Spleen (tissue), 11 donors: ENCODE measurements at regions not wholly inside any gene's neighbourhood (a gene's known extent, or its start where the extent isn't known, plus 50 kb on each side); places are given as distances from the start of the nearest gene placed in this dataset.

Source experiments
- DNase-seq: peaks from one replicate; pipeline ENCODE4 v3.0.0-alpha.2; 2020
- H3K27ac ChIP-seq, 8 donors: fragments of 200-600 bp; sonication (generic) in 7 of 8; 1 replicate in 4 of 8; 2 replicates in 4 of 8; pipeline versions ENCODE4 v1.5.0 to v1.8.0; 2016 to 2021; ENCODE audit warnings: inconsistent platforms in 4 of 8, mild to moderate bottlenecking in 4 of 8, moderate library complexity in 1 of 8
- H3K27me3 ChIP-seq, 7 donors: fragments of 200-600 bp; sonication (generic) in 6 of 7; replicated peaks in 1 of 7; 1 replicate in 4 of 7; 2 replicates in 3 of 7; pipeline versions ENCODE4 v1.5.0 to v1.8.0; 2016 to 2021; ENCODE audit warnings: inconsistent platforms in 3 of 7, mild to moderate bottlenecking in 1 of 7
- H3K36me3 ChIP-seq, 6 donors: fragments of 200-600 bp; sonication (generic) in 5 of 6; 1 replicate in 4 of 6; 2 replicates in 2 of 6; pipeline versions ENCODE4 v1.5.0 to v1.8.0; 2016 to 2021; ENCODE audit warnings: inconsistent platforms in 2 of 6
- H3K4me1 ChIP-seq, 6 donors: fragments of 200-600 bp; sonication (generic) in 5 of 6; 1 replicate in 3 of 6; 2 replicates in 3 of 6; pipeline versions ENCODE4 v1.5.0 to v1.8.0; 2016 to 2021; ENCODE audit warnings: inconsistent platforms in 3 of 6
- H3K4me3 ChIP-seq, 8 donors: fragments of 200-600 bp; sonication (generic) in 7 of 8; 1 replicate in 4 of 8; 2 replicates in 4 of 8; pipeline versions ENCODE4 v1.5.0 to v1.8.0; 2016 to 2021; ENCODE audit warnings: inconsistent platforms in 4 of 8, mild to moderate bottlenecking in 4 of 8, moderate library complexity in 2 of 8
- H3K9me3 ChIP-seq, 8 donors: fragments of 200-600 bp; sonication (generic) in 7 of 8; 1 replicate in 4 of 8; 2 replicates in 4 of 8; pipeline versions ENCODE4 v1.5.0 to v1.8.0; 2016 to 2021; ENCODE audit warnings: inconsistent platforms in 4 of 8
- CTCF ChIP-seq, 11 experiments: fragments of 200-600 bp in 7 of 11; fragments of 450-650 bp in 4 of 11; sonication (generic) in 4 of 11; IDR thresholded peaks in 8 of 11; conservative IDR thresholded peaks in 3 of 11; 1 replicate in 7 of 11; 2 replicates in 4 of 11; pipeline versions ENCODE4 v1.4.0 to v1.8.0; 2016 to 2021; ENCODE audit warnings: antibody characterized with exemption in 11 of 11, inconsistent platforms in 4 of 11, mild to moderate bottlenecking in 1 of 11
- POLR2A ChIP-seq, 3 donors: fragments of 450-650 bp; IDR thresholded peaks; one replicate each; pipeline ENCODE4 v1.5.1; 2017; ENCODE audit warnings: antibody characterized with exemption in 3 of 3, mild to moderate bottlenecking in 1 of 3
- POLR2AphosphoS5 ChIP-seq, 3 donors: sonication (generic); formaldehyde crosslinking; IDR thresholded peaks; one replicate each; pipeline ENCODE4 v1.5.1; 2017; ENCODE audit warnings: antibody characterized with exemption in 3 of 3
- WGBS, 5 donors: extraction: QIAGEN DNeasy Blood & Tissue Kit in 3 of 5; methylation state at CpG; one replicate each; pipeline versions ENCODE4 v1.1.5 to v1.1.7; 2013 to 2018; 5-methylcytosine and 5-hydroxymethylcytosine counted together
- intact Hi-C: fragments of 100-400 bp; cut with DNase I; formaldehyde crosslinking; loops from one replicate; pipeline ENCODE4 v1.15.0; 2023; ENCODE audit warnings: low total_unique reads
- donor health status: healthy with polysubstance abuse.
- donor health status: DM: no; HTN: no; CAD: no; lungs with moderate emphysema.
- donor health status: DM: no; HTN: no; CAD: no.
- donor health status: Bipolar disorder and iron deficiency.
- donor health status: healthy.
- donor health status: DM: no; HTN: no; CAD: no.
- donor health status: DM: yes; HTN: yes; CAD: no.

GRCh38 chr18:71902482-71902881, 641.7 kb downstream of the CBLN2 start:
- intact Hi-C loops: no loop called here
- H3K27ac ChIP-seq: no peak overlapping the region
- H3K4me3 ChIP-seq: no peak overlapping the region
- TF ChIP-seq CTCF (IDR thresholded peaks at IDR 0.05 in 8 of 11, conservative IDR thresholded peaks at IDR 0.05 in 3 of 11): no peak
- no peak for TF ChIP-seq POLR2A (IDR thresholded peaks at IDR 0.05)
- TF ChIP-seq POLR2AphosphoS5 (IDR thresholded peaks at IDR 0.05): no peak
- H3K36me3 ChIP-seq: no peaks in the 10 kb centered on the region
- H3K9me3 ChIP-seq: peaks cover 0 to 21% (median 0%) of the 10 kb centered on the region in 8 donors
- H3K27me3 ChIP-seq: no peaks in the 10 kb centered on the region
- DNase-seq: no peak
- WGBS, 5 donors: 60 to 79% (median 65%) methylated on average over 1 of the region's 1 CpG
- H3K4me1 ChIP-seq: no peaks in the 10 kb centered on the region

GRCh38 chr18:71899707-71900472, 644.3 kb downstream of the CBLN2 start:
- TF ChIP-seq POLR2A (IDR thresholded peaks at IDR 0.05): no peak
- no peak for TF ChIP-seq POLR2AphosphoS5 (IDR thresholded peaks at IDR 0.05)
- TF ChIP-seq CTCF (IDR thresholded peaks at IDR 0.05 in 8 of 11, conservative IDR thresholded peaks at IDR 0.05 in 3 of 11): no peak
- DNase-seq: no peak
- Histone ChIP-seq H3K4me1 (no peaks in the 10 kb centered on the region), H3K9me3 (peaks cover 0 to 23% (median 0%) of the 10 kb centered on the region in 8 donors), H3K27me3 (no peaks in the 10 kb centered on the region), H3K27ac (no peak overlapping the region), H3K36me3 (no peaks in the 10 kb centered on the region), H3K4me3 (no peak overlapping the region)
- intact Hi-C loops: no loop called here
- WGBS, 5 donors: 60 to 66% (median 60%) methylated on average over 7 to 8 of the region's 8 CpGs

DNA sequence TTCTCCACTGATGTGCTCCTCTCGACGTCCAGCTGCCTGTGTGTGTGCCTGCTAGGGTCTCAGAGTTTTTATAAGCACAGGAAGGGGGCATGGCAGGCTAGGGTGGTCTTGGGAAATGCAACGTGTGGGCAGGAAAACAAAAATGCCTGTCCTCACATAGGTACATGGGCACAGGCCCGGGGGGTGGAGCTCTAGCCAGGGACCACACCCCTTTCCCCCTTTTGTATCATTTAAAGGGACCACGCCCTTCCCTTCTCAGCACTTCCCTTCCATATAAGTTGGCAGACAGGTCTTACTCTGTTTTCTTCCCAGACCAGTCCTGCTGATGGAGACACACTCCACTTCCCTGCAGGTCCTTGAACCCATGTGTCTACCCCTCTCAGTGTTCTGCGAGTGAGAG, 645.0 kb downstream of the CBLN2 start:
- H3K27me3 ChIP-seq: no peaks in the 10 kb centered on the region
- no peaks in the 10 kb centered on the region for H3K4me1 ChIP-seq
- H3K36me3 ChIP-seq: no peaks in the 10 kb centered on the region
- DNase-seq: no peak
- intact Hi-C loops: no loop called here
- peaks cover 0 to 23% (median 0%) of the 10 kb centered on the region in 8 donors for H3K9me3 ChIP-seq
- no peak overlapping the region for H3K27ac ChIP-seq
- TF ChIP-seq POLR2AphosphoS5 (IDR thresholded peaks at IDR 0.05) (no peak), CTCF (IDR thresholded peaks at IDR 0.05 in 8 of 11, conservative IDR thresholded peaks at IDR 0.05 in 3 of 11) (no peak), POLR2A (IDR thresholded peaks at IDR 0.05) (no peak)
- no peak overlapping the region for H3K4me3 ChIP-seq
- WGBS, 5 donors: 56 to 78% (median 71%) methylated on average over 6 of the region's 6 CpGs

- Histone ChIP-seq H3K4me3 (no peak overlapping the region), H3K27me3 (no peaks in the 10 kb centered on the region), H3K4me1 (no peaks in the 10 kb centered on the region), H3K9me3 (peaks cover 0 to 10% (median 0%) of the 10 kb centered on the region in 8 donors), H3K27ac (no peak overlapping the region), H3K36me3 (no peaks in the 10 kb centered on the region)
- intact Hi-C loops: no loop called here
- 73 to 88% (median 82%) methylated on average over 1 of the region's 1 CpG for WGBS, 5 donors
- DNase-seq: no peak
- TF ChIP-seq POLR2AphosphoS5 (IDR thresholded peaks at IDR 0.05) (no peak), POLR2A (IDR thresholded peaks at IDR 0.05) (no peak), CTCF (IDR thresholded peaks at IDR 0.05 in 8 of 11, conservative IDR thresholded peaks at IDR 0.05 in 3 of 11) (no peak)
Observed at GRCh38 chr18:71887509-71887908, 656.6 kb downstream of the CBLN2 start.
